Occipital lobe (tissue), 1 donor: ENCODE measurements at regions not wholly inside any gene's neighbourhood (a gene's known extent, or its start where the extent isn't known, plus 50 kb on each side); places are given as distances from the start of the nearest gene placed in this dataset.
"Not testable (repeated sequence)": the region's sequence is repeated elsewhere in the genome, so short reads cannot be mapped to it uniquely, and the experiment has no call there.

Source experiments
- DNase-seq: peaks from one replicate; lab custom pipeline; 2025; lab: John Stamatoyannopoulos, UW

GRCh38 chr17:27944546-27945332 is 51.6 kb upstream of the LYRM9 start:
- no peak for DNase-seq

- no peak for DNase-seq
These were observed 52.1 kb upstream of the LYRM9 start for GRCh38 chr17:27945333-27945616.

- no peak for DNase-seq
These were observed 52.8 kb upstream of the LYRM9 start for GRCh38 chr17:27945953-27946352.

- no peak for DNase-seq
These were observed 53.3 kb upstream of the LYRM9 start for GRCh38 chr17:27946513-27946912.

GRCh38 chr17:27947005-27947406 is 53.8 kb upstream of the LYRM9 start:
- DNase-seq = no peak

- no peak for DNase-seq
These were observed 56.1 kb upstream of the LYRM9 start for GRCh38 chr17:27949304-27949703.

- not testable (repeated sequence) for DNase-seq
These were observed 57.1 kb upstream of the LYRM9 start for GRCh38 chr17:27950225-27950624.

GRCh38 chr17:27950995-27951394 is 57.8 kb upstream of the LYRM9 start:
- DNase-seq = no peak

- no peak for DNase-seq
These were observed 58.7 kb upstream of the LYRM9 start for GRCh38 chr17:27951872-27952271.

GRCh38 chr17:27952366-27952765 is 59.2 kb upstream of the LYRM9 start:
- no peak for DNase-seq

GRCh38 chr17:27954548-27955495 is 61.7 kb upstream of the LYRM9 start:
- no peak for DNase-seq

GRCh38 chr17:27956601-27957445 is 63.7 kb upstream of the LYRM9 start:
- peak; percentile 66 for DNase-seq

GRCh38 chr17:27957446-27957793 is 64.3 kb upstream of the LYRM9 start:
- DNase-seq = not testable (repeated sequence)

GRCh38 chr17:27958708-27959381 is 65.7 kb upstream of the LYRM9 start:
- DNase-seq = no peak

- no peak for DNase-seq
These were observed 66.2 kb upstream of the LYRM9 start for GRCh38 chr17:27959382-27959709.

- DNase-seq = no peak
These were observed 67.2 kb upstream of the LYRM9 start for GRCh38 chr17:27960183-27960849.

- DNase-seq = not testable (repeated sequence)
These were observed 69.4 kb upstream of the LYRM9 start for GRCh38 chr17:27962581-27962980.

- no peak for DNase-seq
These were observed 72.1 kb upstream of the LYRM9 start for GRCh38 chr17:27965224-27965623.

GRCh38 chr17:27968206-27968732 is 74.2 kb upstream of the NLK start:
- peak; percentile 53 for DNase-seq

GRCh38 chr17:27970587-27970986 is 71.9 kb upstream of the NLK start:
- no peak for DNase-seq
